Loucy (cell line): ENCODE measurements at regions not wholly inside any gene's neighbourhood (a gene's known extent, or its start where the extent isn't known, plus 50 kb on each side); places are given as distances from the start of the nearest gene placed in this dataset.
"Not testable (repeated sequence)": the region's sequence is repeated elsewhere in the genome, so short reads cannot be mapped to it uniquely, and the experiment has no call there.

ENCODE experiments used
- CTCF ChIP-seq: fragments of 200-600 bp; sonication (generic); conservative IDR thresholded peaks from 2 replicates; pipeline ENCODE4 v1.5.1; 2014; ENCODE audit warnings: mild to moderate bottlenecking, antibody characterized with exemption, low read length
- EZH2phosphoT487 ChIP-seq: fragments of 200-600 bp; IDR thresholded peaks from 2 replicates; pipeline ENCODE4 v1.6.1; 2018; ENCODE audit warnings: antibody characterized with exemption, mild to moderate bottlenecking, moderate library complexity, borderline replicate concordance

GRCh38 chr21:6466707-6467106, 4054.7 kb upstream of the TPTE start:
- not testable (repeated sequence) for TF ChIP-seq EZH2phosphoT487, CTCF
